GM19025 (cell line): ENCODE measurements at regions not wholly inside any gene's neighbourhood (a gene's known extent, or its start where the extent isn't known, plus 50 kb on each side); places are given as distances from the start of the nearest gene placed in this dataset.

Experiments
- ATAC-seq: cut with Tn5 transposase; IDR thresholded peaks from one replicate; pipeline ENCODE4 v1.9.1; 2021; ENCODE audit warnings: mild to moderate bottlenecking, low read depth, moderate library complexity; ENCODE audit not compliant: unreplicated experiment

DNA sequence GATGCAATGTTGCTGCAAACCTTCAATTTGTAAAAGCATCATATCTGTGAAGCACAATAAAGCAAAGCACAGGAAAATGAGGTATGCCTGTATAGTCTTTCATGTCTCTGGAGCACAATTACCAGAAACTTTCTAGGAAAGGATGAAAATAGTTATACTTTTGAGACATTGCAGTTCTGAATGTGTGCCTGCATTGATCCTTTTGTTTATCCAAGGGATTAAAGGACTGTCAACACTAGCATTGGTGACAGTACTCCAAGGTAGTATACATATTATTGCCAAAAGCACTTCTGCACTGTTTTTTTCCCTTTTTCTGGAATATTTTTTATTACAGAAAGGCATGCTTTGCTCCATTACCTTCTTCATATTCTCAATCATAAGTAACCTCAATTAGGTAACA, 476.0 kb downstream of the GABRG1 start:
- no peak for ATAC-seq

DNA sequence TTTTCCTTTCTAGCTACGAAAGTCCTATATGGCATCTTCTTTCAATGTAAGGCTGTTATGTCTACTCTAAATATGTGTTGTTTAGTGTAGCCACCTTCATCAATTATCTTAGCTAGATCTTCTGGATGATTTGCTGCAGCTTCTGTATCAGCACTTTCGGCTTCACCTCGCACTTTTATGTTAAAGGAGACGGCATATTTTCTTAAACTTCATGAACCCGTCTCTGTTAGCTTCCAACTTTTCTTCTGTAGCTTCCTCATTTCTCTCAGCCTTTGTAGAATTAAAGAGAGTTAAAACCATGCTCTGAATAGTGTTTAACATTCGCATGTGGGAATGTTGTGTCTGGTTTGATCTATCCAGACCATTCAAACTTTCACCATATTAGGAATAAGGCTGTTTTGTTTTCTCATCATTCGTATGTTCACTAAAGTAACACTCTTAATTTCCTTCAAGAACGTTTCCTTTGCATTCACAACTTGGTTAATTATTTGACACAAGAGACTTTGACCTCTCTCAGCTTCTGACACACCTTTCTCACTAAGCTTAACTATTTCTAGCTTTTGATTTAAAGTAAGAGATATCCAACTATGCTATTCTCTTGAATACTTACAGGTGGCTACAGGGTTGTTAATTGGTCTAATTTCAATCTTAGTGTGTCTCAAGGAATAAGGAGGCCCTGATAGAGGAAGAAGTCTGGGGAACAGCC, 476.8 kb downstream of the GABRG1 start:
- ATAC-seq: no peak

DNA sequence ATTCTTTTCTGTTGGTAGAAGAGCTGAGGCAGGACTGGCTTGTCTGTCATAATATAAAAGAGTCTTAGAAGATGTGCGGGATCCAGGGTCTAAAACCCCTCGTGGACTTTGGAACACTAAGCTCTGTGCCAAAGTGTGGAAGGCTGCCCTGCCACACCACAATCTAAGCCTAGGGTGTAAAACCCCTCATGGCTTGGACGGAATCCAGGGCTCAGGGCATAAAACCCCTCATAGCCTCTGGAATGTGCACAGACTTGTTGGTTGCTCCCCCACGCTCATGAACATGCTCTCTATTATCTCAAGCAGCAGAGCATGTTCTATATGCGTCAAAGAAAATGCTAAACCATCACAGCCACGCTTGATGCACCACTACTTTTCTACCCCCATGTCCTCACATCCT, 483.6 kb downstream of the GABRG1 start:
- ATAC-seq: no peak

DNA sequence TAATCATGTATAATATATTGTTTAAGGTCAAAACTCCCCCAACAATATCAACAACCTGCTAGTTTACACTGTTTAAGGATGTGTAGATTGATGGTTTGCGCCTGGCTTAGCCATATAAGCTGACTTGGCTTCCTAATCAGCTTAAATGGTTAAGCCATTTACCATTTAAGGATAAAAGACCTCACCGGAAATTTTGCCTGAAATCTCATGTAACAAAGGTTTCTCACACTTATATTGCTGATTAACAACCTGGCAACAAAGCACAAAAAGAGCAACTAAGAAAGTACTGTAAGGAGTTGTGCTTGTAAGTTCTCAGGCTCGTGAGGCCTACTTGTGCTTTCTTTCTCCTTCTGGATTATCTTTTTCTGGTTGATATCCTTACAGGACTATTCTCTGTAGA, 485.2 kb downstream of the GABRG1 start:
- ATAC-seq: no peak

DNA sequence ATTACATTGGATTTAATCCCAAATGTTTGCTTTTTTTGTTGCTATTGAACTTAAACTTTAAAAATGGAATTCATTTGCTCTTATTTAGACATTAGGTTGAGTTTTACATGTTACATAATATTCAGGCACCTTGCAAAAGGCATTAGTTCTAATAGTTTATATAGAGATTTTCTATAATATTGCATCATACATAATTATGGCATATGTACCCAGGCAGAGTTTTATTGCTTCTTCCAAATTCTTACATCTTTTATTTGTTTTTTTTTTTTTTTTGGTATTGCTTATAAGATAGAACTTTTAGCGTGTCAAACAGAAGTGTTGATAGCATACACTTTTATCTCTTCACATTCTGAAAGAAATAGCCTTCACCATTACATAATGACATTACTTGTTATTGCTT, 487.7 kb downstream of the GABRG1 start:
- ATAC-seq: no peak

DNA sequence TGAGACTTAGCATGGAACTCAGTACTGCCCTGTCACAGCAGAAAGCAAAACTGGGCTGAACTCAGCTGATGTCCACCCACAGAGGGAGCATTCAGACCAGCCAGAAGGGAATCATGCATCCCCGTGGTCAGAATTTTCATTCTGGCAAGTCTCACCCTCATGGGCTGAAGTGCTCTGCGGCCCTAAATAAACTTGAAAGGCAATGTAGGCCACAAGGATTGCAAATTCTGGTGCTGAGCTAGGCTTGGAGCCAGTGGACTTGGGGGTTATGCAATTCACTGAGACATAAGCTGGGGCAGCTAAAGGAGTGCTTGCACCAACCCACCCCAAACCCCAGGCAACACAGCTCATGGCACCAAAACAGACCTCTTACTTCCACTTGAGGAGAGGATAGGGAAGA, 494.1 kb downstream of the GABRG1 start:
- ATAC-seq: no peak

DNA sequence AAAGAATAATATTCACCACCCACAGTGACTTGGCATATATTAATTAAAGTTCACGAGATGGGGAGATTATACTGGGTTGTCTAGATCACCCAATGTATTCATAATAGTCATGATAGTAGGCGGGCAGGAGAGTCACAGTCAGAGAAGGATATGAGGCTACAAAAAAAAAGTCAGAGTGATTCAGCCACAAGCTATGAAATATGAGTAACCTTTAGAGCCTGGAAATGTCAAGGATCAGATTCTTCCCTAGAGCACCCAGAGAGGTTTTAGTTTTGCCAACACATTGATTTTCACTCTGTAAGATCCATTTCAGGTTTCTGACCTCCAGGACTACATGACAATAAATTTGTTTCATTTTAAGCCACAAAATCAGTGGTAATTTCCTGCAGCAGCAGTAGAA, 501.9 kb downstream of the GABRG1 start:
- no peak for ATAC-seq

DNA sequence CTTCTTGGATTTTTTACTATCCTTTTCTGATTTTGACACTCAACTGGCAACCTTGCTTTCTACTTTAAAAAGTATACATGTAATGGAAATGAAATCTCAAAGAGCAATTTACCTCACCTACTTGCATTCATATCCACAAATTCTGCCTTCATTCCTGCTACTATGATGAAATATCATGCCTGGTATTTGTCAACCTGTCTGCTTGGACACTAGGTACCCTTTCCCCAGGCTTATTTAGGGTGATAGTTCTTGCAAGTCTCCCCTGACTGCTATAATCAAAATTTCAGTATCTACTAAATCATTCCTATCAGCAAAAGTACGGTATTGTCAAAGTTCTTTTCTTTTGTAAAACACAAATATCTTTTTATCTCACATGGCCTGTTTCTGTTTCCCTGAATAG, 503.0 kb downstream of the GABRG1 start:
- no peak for ATAC-seq

DNA sequence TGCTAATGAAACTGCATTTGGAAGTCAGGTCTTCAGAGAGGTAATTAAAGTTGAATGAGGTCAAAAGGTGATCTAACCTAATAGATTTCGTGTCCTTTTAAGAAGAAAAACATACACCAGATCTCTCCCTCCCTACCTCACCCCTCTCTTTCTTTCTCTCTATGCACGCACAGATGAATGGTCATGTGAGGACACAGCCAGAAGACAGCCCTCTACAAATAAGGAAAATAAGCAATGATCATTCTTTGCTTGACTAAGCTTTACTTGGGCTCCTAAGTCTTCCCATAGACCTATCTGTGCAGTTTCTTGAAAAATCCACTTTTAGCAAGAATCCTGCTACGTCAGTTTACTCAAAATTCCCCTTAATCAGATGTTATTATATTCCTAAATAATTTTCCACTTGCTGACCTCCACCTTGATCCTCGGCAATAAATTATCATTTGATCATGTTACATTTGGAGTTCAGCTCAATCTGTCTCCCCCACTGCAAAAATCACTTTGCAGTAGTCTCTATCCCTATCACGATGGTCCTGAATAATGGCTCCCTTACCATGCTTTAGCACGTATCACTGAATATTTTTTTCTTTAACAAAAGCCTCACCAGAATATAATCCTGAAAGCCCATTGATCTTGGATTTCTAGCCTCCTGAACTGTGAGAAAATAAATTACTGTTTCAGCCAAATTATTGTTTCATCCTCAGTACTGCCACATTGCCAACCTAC, 527.3 kb downstream of the GABRG1 start:
- no peak for ATAC-seq

DNA sequence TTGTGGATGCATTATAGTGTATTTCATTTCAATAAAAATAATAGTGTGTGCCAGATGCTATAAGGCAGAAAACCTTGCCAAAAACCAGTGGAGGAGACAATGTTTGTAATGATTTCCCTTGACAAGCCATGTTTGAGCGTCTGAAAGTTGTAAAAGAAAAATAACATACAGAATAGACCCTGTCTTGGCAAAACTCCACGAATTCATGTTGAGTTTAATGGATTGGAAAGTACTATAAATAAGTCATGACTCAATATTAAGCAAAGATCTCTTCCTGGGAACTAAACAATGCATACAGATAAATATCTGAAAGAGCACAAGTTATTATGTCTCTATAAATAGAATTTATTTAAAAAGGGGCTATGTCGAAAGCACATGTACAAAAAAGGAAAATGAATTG, 543.5 kb downstream of the GABRG1 start:
- no peak for ATAC-seq

DNA sequence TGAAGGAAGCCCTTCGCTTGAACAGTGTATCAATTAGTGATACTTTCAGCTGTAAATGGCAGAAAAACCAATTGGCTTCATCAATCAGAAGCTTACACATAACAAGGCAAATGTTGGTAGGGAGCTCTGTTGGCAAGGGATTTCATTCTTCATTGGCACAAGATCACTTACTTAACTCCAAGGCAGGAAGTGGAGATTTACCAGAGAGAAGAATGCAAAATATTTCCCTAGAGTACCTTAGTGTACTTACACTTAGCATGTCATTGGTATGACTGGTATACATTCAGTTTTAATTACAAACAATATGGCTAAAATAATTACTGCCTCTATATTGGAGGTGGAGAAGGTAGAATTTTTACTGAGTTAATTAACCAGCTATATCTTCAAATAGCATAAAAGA, 545.0 kb downstream of the GABRG1 start:
- ATAC-seq: no peak

DNA sequence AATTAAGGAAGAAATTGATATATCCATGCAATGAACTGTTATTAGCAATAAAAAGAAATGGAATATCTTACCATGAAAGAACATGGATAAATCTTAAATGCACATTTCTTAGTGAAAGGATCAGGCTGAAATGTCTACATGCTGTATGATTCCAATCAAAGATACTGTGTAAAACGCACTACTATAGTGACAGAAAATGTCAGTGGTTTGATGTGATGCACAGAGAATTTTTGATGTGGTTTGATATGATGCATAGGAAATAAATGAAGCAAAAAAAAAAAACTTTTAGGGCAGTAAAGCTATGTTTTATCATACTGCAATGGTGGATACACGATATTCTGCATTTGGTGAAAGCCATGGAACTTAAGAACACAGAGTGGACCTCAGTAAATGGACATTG, 547.6 kb downstream of the GABRG1 start:
- no peak for ATAC-seq

DNA sequence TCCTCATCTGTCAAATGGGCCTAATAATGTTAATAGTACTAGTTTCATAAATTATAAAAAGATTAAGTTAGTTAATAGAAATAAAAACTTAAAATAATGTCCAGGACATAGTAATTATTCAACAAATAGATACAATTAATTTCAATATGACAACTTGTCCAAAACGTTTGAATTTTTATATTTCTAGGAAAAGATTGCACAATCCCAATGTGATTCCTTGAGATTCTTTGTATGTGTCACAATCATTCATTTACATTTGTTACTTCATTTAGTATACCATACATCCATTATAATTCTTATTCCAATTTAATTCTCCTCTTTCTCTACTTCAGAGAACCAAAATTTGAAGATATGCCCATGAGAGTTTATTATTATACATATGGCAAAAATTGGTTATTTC, 554.2 kb downstream of the GABRG1 start:
- ATAC-seq: no peak

DNA sequence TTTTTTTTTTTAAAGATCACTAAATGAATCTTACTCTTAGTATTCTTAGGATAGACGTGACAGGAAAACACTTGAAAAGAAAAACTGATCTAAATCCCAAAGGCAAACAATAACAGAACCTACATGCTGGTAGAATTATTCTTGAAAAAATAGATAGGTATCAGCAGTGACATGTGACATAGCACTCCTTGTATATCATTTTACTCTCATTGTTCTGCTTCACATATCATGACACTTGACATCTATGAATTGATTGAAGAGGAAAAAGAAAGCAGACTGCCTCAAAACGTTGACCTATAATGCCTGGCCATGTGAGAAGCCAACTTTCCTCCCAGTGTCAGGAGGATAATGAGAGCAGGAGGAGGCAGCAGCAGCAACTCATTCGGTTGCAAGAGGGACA, 555.2 kb downstream of the GABRG1 start:
- ATAC-seq: no peak

DNA sequence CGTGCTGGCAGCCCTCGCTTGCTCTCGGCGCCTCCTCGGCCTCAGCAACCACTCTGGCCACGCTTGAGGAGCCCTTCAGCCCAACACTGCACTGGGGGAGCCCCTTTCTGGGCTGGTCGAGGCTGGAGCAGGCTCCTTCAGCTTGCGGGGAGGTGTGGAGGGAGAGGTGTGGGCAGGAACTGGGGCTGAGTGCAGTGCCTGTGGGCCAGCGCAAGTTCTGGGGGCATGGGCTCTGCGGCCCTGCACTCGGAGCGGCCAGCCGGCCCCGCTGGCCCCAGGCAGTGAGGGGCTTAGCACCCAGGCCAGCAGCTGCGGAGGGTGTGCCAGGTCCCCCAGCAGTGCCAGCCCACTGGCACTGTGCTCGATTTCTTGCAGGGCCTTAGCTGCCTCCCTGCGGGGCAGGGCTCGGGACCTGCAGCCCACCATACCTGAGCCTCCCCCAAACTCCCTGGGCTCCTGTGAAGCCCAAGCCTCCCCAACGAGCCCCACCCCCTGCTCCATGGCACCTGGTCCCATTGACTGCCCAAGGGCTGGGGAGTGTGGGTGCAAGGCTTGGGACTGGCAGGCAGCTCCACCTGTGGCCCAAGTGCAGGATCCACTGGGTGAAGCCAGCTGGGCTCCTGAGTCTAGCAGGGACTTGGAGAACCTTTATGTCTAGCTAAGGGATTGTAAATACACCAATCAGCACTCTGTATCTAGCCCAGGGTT, 556.8 kb downstream of the GABRG1 start:
- ATAC-seq: no peak

DNA sequence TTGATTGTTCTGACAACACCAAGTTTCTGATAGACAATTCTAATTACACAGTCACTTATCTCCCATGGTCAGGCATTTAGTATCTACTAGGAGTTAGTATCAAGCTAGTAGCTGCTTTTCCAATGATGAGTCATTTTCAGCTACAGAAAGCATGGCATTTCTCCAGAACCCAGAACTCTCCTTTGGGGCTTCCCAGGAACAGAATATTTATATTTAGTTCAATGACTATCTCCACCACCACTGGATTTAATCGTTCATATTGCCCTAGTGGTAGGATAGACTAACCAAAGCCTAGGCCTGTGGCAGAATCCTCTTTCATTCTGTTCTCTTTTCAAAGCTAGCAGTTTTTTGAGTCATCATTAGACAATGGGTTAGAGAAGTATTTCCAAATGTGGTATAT, 569.4 kb downstream of the GABRG1 start:
- no peak for ATAC-seq

DNA sequence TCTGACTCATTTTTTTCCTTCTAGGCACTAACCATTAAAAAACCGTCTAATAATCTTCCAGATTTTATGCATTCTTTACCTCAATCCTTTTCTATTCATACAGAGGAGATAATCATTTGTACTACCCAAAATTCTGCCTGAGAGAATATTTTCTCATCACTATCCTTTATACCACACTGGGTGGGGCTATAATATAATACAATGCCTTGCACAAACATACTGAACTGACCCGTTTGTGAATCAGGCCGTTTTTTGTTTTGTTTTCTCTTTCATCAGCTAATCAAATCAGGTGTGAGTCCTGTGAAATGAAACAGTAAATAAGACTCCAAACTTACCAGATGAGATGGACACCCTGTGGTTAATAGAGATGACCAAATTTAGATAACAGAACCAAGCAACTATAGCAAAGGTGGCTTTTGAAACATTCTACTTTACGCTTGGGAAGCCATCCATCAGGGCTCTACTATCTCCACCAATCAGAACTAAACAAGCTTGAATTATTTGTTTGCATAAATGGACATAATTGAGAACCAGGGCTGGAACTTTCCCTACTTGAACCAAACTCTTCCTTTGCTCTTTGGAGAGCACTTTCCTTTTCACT, 573.0 kb downstream of the GABRG1 start:
- ATAC-seq: no peak

DNA sequence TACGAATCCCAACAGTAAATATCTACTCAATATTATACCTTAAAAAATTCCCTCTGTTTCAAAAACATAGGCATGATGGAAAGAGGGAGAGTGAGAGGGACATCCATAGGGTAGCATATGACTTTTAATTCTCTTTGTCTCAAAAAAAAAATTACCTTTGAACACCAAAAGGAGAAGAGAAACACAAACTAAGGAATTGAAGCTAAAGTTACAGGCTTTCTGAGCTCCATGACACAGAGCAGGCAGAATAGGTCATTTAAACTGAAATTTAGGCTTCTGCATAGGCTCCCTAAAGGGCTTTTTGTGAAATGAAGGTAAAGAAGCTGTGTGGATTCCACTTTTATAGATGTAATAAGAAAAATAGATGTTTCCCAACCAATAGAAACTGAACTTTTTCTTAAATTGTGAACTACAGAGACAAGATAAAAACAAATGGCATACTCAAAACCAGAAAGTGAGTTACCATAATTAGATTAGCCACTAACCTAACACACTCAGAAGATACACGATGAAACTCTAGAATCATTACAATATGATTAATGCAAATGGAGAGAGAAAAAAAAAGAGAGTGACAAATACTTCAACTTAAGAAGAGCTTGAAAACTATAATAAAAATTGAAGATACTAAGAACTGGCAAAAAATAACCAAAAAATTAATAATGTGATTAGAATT, 584.6 kb downstream of the GABRG1 start:
- no peak for ATAC-seq

DNA sequence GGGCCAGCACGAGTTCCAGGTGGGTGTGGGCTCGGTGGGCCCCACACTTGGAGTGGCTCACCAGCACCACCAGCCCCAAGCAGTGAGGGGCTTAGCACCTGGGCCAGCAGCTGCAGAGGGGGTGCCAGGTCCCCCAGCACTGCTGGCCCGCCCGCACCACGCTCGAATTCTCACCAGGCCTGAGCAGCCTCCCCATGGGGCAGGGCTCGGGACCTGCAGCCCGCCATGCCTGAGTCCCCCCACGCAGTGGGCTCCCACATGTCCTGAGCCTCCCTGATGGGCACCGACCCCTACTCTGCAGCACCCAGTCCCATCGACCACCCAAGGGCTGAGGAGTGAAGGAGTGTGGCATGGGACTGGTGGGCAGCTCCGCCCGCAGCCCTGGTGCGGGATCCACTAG, 593.4 kb downstream of the GABRG1 start:
- no peak for ATAC-seq

DNA sequence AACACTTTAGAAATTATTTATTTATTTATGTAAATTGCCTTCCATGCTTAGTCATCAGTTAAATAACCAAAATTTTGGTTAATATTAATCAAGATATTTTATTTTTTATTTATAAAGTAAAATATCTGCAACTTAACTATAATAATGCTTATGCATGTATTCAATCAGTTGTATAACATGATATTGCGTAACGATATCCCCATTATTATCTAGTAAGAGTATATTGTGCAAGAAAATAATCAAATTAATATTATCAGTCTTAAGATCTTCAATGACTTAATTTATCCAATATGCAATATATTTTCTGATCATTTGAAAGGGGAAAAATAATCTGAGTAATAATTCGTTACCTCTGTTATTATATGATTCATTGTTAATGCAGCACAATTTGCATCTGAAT, 596.7 kb downstream of the GABRG1 start:
- ATAC-seq: no peak

DNA sequence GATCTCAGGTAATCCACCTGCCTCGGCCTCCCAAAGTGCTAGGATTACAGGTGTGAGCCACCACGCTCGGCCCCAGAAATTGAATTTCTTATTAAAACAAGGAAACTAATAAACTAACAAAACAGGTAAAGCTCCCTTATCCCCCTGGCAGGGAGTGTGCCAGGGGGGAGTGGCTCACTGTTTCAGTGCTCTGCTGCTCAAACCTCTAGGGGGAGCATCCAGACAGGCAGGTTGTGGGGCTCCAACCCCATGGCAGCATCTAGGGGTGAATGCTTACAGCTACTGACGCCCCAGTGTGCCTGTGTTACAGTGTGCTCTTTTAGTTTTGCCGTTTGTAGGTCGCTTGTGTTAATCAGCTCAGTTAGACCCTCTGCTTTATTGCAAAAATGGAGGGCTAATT, 605.0 kb downstream of the GABRG1 start:
- no peak for ATAC-seq
